MCF 10A (cell line): ENCODE measurements at regions not wholly inside any gene's neighbourhood (a gene's known extent, or its start where the extent isn't known, plus 50 kb on each side); places are given as distances from the start of the nearest gene placed in this dataset.

Source experiments
- BruUV-seq: library from RNA; stranded (reverse); fragments of 400-500 nt; replicated peaks from 2 replicates; lab custom pipeline; 2021; lab: Mats Ljungman, UMichigan
- CTCF ChIA-PET: fragments of 300-600 bp; sonication (Branson Sonifier 250); formaldehyde crosslinking; extraction: SDS; loops from one replicate; lab custom pipeline; 2021; ENCODE audit warnings: antibody characterized with exemption, inconsistent platforms; lab: Yijun Ruan, JAX
- POLR2A ChIA-PET: fragments of 300-600, 350-650 bp; sonication (Branson Sonifier 250); formaldehyde crosslinking; extraction: SDS; loops from one replicate; lab custom pipeline; 2020; ENCODE audit warnings: antibody characterized with exemption, inconsistent platforms; lab: Yijun Ruan, JAX
- DNase-seq: peaks from one replicate; pipeline ENCODE4 v3.0.0-alpha.2; 2018; ENCODE audit not compliant: unreplicated experiment
- H3K27ac Mint-ChIP-seq: one replicate; pipeline ENCODE4 v1.8.0; 2022; ENCODE audit warnings: mild to moderate bottlenecking, low read depth, mixed read lengths; ENCODE audit not compliant: unreplicated experiment
- H3K27me3 Mint-ChIP-seq: one replicate; pipeline ENCODE4 v1.8.0; 2022; ENCODE audit warnings: mixed read lengths; ENCODE audit not compliant: insufficient read depth, unreplicated experiment
- H3K36me3 Mint-ChIP-seq: one replicate; pipeline ENCODE4 v1.8.0; 2022; ENCODE audit warnings: mild to moderate bottlenecking, moderate library complexity, mixed read lengths; ENCODE audit not compliant: insufficient read depth, unreplicated experiment
- H3K4me1 Mint-ChIP-seq: one replicate; pipeline ENCODE4 v1.8.0; 2022; ENCODE audit warnings: mixed read lengths; ENCODE audit not compliant: insufficient read depth, unreplicated experiment
- H3K4me3 Mint-ChIP-seq: one replicate; pipeline ENCODE4 v1.8.0; 2022; ENCODE audit warnings: mild to moderate bottlenecking, moderate library complexity, mixed read lengths; ENCODE audit not compliant: unreplicated experiment
- H3K9me3 Mint-ChIP-seq: one replicate; pipeline ENCODE4 v1.8.0; 2022; ENCODE audit warnings: mixed read lengths; ENCODE audit not compliant: unreplicated experiment
- CTCF ChIP-seq: fragments of 200-600 bp; IDR thresholded peaks from one replicate; pipeline ENCODE4 v1.8.0; 2022; ENCODE audit warnings: antibody characterized with exemption, mild to moderate bottlenecking; ENCODE audit not compliant: unreplicated experiment
- intact Hi-C: fragments of 100-400 bp; cut with micrococcal nuclease; formaldehyde crosslinking; loops from 2 replicates; pipeline ENCODE4 v1.14.1; 2022

GRCh38 chr1:172931340-172931739, 119.4 kb downstream of the TNFSF18 start:
- Mint-ChIP-seq H3K36me3 (no peaks in the 10 kb centered on the region), H3K4me1 (peaks cover 56% of the 10 kb centered on the region), H3K27ac (no peak overlapping the region), H3K27me3 (no peaks in the 10 kb centered on the region), H3K4me3 (no peak overlapping the region), H3K9me3 (peaks cover 8% of the 10 kb centered on the region)
- CTCF ChIA-PET: interaction anchor here (0.5 to 1.8 kb wide), 7 partner anchors 13 to 408 kb away, joined by 3 to 9 read pairs (median 5); no protein-coding TSS in a partner anchor
- POLR2A ChIA-PET: interaction anchor here (0.5 to 1.6 kb wide), 5 partner anchors 14 to 936 kb away, joined by 3 to 6 read pairs (median 3); partner anchors contain the start of gene GAS5
- no peak for TF ChIP-seq CTCF
- no TSS peak for BruUV-seq
- no peak for DNase-seq
- intact Hi-C loops: loop anchor here (5.0 kb wide), 1 partner anchor 46 kb away; no protein-coding TSS in a partner anchor

- Mint-ChIP-seq H3K9me3 (peaks cover 8% of the 10 kb centered on the region), H3K4me1 (peaks cover 56% of the 10 kb centered on the region), H3K36me3 (no peaks in the 10 kb centered on the region), H3K27ac (no peak overlapping the region), H3K27me3 (no peaks in the 10 kb centered on the region), H3K4me3 (no peak overlapping the region)
- CTCF ChIA-PET: interaction anchor here (1.2 to 1.8 kb wide), 4 partner anchors 13 to 187 kb away, joined by 4 to 6 read pairs (median 5); no protein-coding TSS in a partner anchor
- TF ChIP-seq CTCF: no peak
- no peak for DNase-seq
- no TSS peak for BruUV-seq
- POLR2A ChIA-PET: interaction anchor here (0.5 to 1.6 kb wide), 7 partner anchors 14 to 936 kb away, joined by 3 to 6 read pairs (median 3); partner anchors contain the start of gene GAS5
- intact Hi-C loops: loop anchor here (5.0 kb wide), 1 partner anchor 46 kb away; no protein-coding TSS in a partner anchor
Observed at GRCh38 chr1:172931761-172932160, 119.0 kb downstream of the TNFSF18 start.

- no TSS peak for BruUV-seq
- no peak for TF ChIP-seq CTCF
- no peaks in the 10 kb centered on the region for H3K36me3 Mint-ChIP-seq
- intact Hi-C loops: loop anchor here (5.0 kb wide), 1 partner anchor 44 kb away; no protein-coding TSS in a partner anchor
- CTCF ChIA-PET: no interaction called here
- POLR2A ChIA-PET: interaction anchor here (0.6 to 1.6 kb wide), 5 partner anchors 15 to 270 kb away, joined by 3 read pairs; no protein-coding TSS in a partner anchor
- peaks cover 55% of the 10 kb centered on the region for H3K4me1 Mint-ChIP-seq
- DNase-seq: no peak
- H3K9me3 Mint-ChIP-seq: peaks cover 8% of the 10 kb centered on the region
- H3K27me3 Mint-ChIP-seq: no peaks in the 10 kb centered on the region
- H3K27ac Mint-ChIP-seq: peak overlapping the region; percentile 89
- H3K4me3 Mint-ChIP-seq: no peak overlapping the region
Observed at GRCh38 chr1:172932981-172933380, 117.8 kb downstream of the TNFSF18 start.

- intact Hi-C loops: loop anchor here (2.0 to 5.0 kb wide), 2 partner anchors 43 to 108 kb away; no protein-coding TSS in a partner anchor
- CTCF ChIA-PET: no interaction called here
- Mint-ChIP-seq H3K9me3 (peaks cover 8% of the 10 kb centered on the region), H3K4me3 (peak overlapping the region; percentile 17), H3K4me1 (peaks cover 52% of the 10 kb centered on the region), H3K27ac (peak overlapping the region; percentile 89), H3K36me3 (no peaks in the 10 kb centered on the region), H3K27me3 (no peaks in the 10 kb centered on the region)
- DNase-seq: no peak
- BruUV-seq: no TSS peak
- POLR2A ChIA-PET: interaction anchor here (0.7 to 0.8 kb wide), 2 partner anchors 20 to 42 kb away, joined by 3 read pairs; no protein-coding TSS in a partner anchor
- TF ChIP-seq CTCF: no peak
Observed at GRCh38 chr1:172934417-172934762, 116.4 kb downstream of the TNFSF18 start.
